Endodermal cell (in vitro differentiated cells): ENCODE measurements at regions not wholly inside any gene's neighbourhood (a gene's known extent, or its start where the extent isn't known, plus 50 kb on each side); places are given as distances from the start of the nearest gene placed in this dataset.

Experiments
- DNase-seq: peaks from one replicate; pipeline ENCODE4 v3.0.0-alpha.2; 2017
- H3K27ac ChIP-seq: 2 replicates; pipeline ENCODE4 v1.5.1; 2013; ENCODE audit warnings: mild to moderate bottlenecking, low read depth, low read length, moderate library complexity
- H3K27me3 ChIP-seq: 2 replicates; pipeline ENCODE4 v1.6.1; 2013; ENCODE audit warnings: mild to moderate bottlenecking, low read length, moderate library complexity; ENCODE audit not compliant: insufficient read depth, control insufficient read depth, poor library complexity, severe bottlenecking
- H3K36me3 ChIP-seq: 2 replicates; pipeline ENCODE4 v1.7.0; 2013; ENCODE audit warnings: mild to moderate bottlenecking, low read length, moderate library complexity; ENCODE audit not compliant: control insufficient read depth, insufficient read depth
- H3K4me1 ChIP-seq: one replicate; pipeline ENCODE4 v1.7.0; 2013; ENCODE audit warnings: low read length; ENCODE audit not compliant: control insufficient read depth, insufficient read depth
- H3K4me3 ChIP-seq: 2 replicates; pipeline ENCODE4 v1.5.1; 2013; ENCODE audit warnings: mild to moderate bottlenecking, low read length, moderate library complexity
- H3K9ac ChIP-seq: 2 replicates; pipeline ENCODE4 v1.6.1; 2013; ENCODE audit warnings: mild to moderate bottlenecking, low read length, moderate library complexity; ENCODE audit not compliant: poor library complexity, severe bottlenecking; ENCODE audit errors: extremely low read depth
- H3K9me3 ChIP-seq: 2 replicates; pipeline ENCODE4 v1.6.1; 2013; ENCODE audit warnings: mild to moderate bottlenecking, low read length, moderate library complexity; ENCODE audit not compliant: control insufficient read depth
- H3K27ac Mint-ChIP-seq: 2 replicates; pipeline ENCODE4 v1.8.0; 2020; ENCODE audit warnings: mixed read lengths
- H3K27me3 Mint-ChIP-seq: 2 replicates; pipeline ENCODE4 v1.8.0; 2021; ENCODE audit warnings: mild to moderate bottlenecking, mixed read lengths; ENCODE audit not compliant: insufficient read depth
- H3K36me3 Mint-ChIP-seq: 2 replicates; pipeline ENCODE4 v1.8.0; 2020; ENCODE audit warnings: low read depth, mixed read lengths
- H3K4me1 Mint-ChIP-seq: 2 replicates; pipeline ENCODE4 v1.8.0; 2020; ENCODE audit warnings: mixed read lengths
- H3K4me3 Mint-ChIP-seq: 2 replicates; pipeline ENCODE4 v1.8.0; 2020; ENCODE audit warnings: mild to moderate bottlenecking, moderate library complexity, mixed read lengths
- H3K9me3 Mint-ChIP-seq: 2 replicates; pipeline ENCODE4 v1.8.0; 2020; ENCODE audit warnings: mild to moderate bottlenecking, mixed read lengths
- CTCF ChIP-seq: fragments of 200-600 bp; sonication (generic); conservative IDR thresholded peaks from 2 replicates; pipeline ENCODE4 v1.5.0; 2021; ENCODE audit warnings: antibody characterized with exemption, mild to moderate bottlenecking
- WGBS, 2 experiments: methylation state at CpG; one replicate each; pipeline versions ENCODE4 v1.1.5 to v1.1.7; 2013; ENCODE audit warnings: missing lambda C conversion rate in 2 of 2, mixed read lengths in 1 of 2; ENCODE audit not compliant: insufficient coverage in 1 of 2, insufficient read length in 1 of 2; 5-methylcytosine and 5-hydroxymethylcytosine counted together

- Histone ChIP-seq H3K9ac (no peak overlapping the region), H3K36me3 (no peaks in the 10 kb centered on the region), H3K4me1 (no peaks in the 10 kb centered on the region), H3K27ac (no peak overlapping the region), H3K4me3 (no peak overlapping the region), H3K9me3 (no peaks in the 10 kb centered on the region), H3K27me3 (no peaks in the 10 kb centered on the region)
- Mint-ChIP-seq H3K9me3 (no peaks in the 10 kb centered on the region), H3K36me3 (no peaks in the 10 kb centered on the region), H3K27me3 (no peaks in the 10 kb centered on the region), H3K27ac (no peak overlapping the region), H3K4me3 (no peak overlapping the region), H3K4me1 (no peaks in the 10 kb centered on the region)
- DNase-seq: no peak
- TF ChIP-seq CTCF: no peak
- WGBS, 2 experiments: 89 to 100% methylated on average over 3 of the region's 3 CpGs
Measured at GRCh38 chr2:221241072-221241471, 331.0 kb downstream of the EPHA4 start.

GRCh38 chr2:221243771-221244170 lies 328.3 kb downstream of the EPHA4 start:
- no peak for DNase-seq
- 96% methylated on average over 2 of the region's 2 CpGs; no CpG with 5 or more reads in 1 of the 2 experiments for WGBS, 2 experiments
- no peaks in the 10 kb centered on the region for H3K27me3 Mint-ChIP-seq
- no peak overlapping the region for H3K4me3 ChIP-seq
- H3K4me3 Mint-ChIP-seq: no peak overlapping the region
- TF ChIP-seq CTCF: no peak
- peaks cover 2% of the 10 kb centered on the region for H3K9me3 Mint-ChIP-seq
- H3K27me3 ChIP-seq: no peaks in the 10 kb centered on the region
- H3K27ac ChIP-seq: no peak overlapping the region
- no peaks in the 10 kb centered on the region for H3K36me3 Mint-ChIP-seq
- peaks cover 2% of the 10 kb centered on the region for H3K9me3 ChIP-seq
- no peak overlapping the region for H3K9ac ChIP-seq
- no peak overlapping the region for H3K27ac Mint-ChIP-seq
- no peaks in the 10 kb centered on the region for H3K4me1 ChIP-seq
- H3K36me3 ChIP-seq: no peaks in the 10 kb centered on the region
- no peaks in the 10 kb centered on the region for H3K4me1 Mint-ChIP-seq

GRCh38 chr2:221245045-221245444 lies 327.1 kb downstream of the EPHA4 start:
- no peaks in the 10 kb centered on the region for H3K27me3 Mint-ChIP-seq
- no peak for TF ChIP-seq CTCF
- no peaks in the 10 kb centered on the region for H3K27me3 ChIP-seq
- no peaks in the 10 kb centered on the region for H3K4me1 Mint-ChIP-seq
- peaks cover 6% of the 10 kb centered on the region for H3K9me3 Mint-ChIP-seq
- H3K27ac Mint-ChIP-seq: no peak overlapping the region
- H3K9ac ChIP-seq: no peak overlapping the region
- H3K4me3 ChIP-seq: no peak overlapping the region
- H3K4me1 ChIP-seq: no peaks in the 10 kb centered on the region
- H3K27ac ChIP-seq: no peak overlapping the region
- H3K4me3 Mint-ChIP-seq: no peak overlapping the region
- no peak for DNase-seq
- peaks cover 5% of the 10 kb centered on the region for H3K9me3 ChIP-seq
- 90% methylated on average over 2 of the region's 3 CpGs; no CpG with 5 or more reads in 1 of the 2 experiments for WGBS, 2 experiments
- H3K36me3 ChIP-seq: no peaks in the 10 kb centered on the region
- no peaks in the 10 kb centered on the region for H3K36me3 Mint-ChIP-seq
